Epithelial cell of esophagus (primary cell): ENCODE measurements at regions not wholly inside any gene's neighbourhood (a gene's known extent, or its start where the extent isn't known, plus 50 kb on each side); places are given as distances from the start of the nearest gene placed in this dataset.
A peak's percentile ranks its signal among the peaks of the same experiment; 100 is the strongest.

ENCODE experiments used
- DNase-seq: peaks from one replicate; pipeline ENCODE4 v3.0.0; 2010; ENCODE audit warnings: low read depth
- H3K4me3 ChIP-seq: 2 replicates; pipeline ENCODE4 v1.5.1; 2011; ENCODE audit warnings: mild to moderate bottlenecking, low read length, control low read depth
- CTCF ChIP-seq: IDR thresholded peaks from 2 replicates; pipeline ENCODE4 v1.5.1; 2011; ENCODE audit warnings: low read depth, mild to moderate bottlenecking, low read length, control low read depth, inconsistent platforms; ENCODE audit not compliant: insufficient read depth; ENCODE audit errors: missing control alignments

- H3K4me3 ChIP-seq = no peak overlapping the region
- no peak for DNase-seq
- no peak for TF ChIP-seq CTCF
Measured at GRCh38 chr13:111944171-111944583, 122.8 kb upstream of the SOX1 start.

- no peak overlapping the region for H3K4me3 ChIP-seq
- no peak for TF ChIP-seq CTCF
- DNase-seq = no peak
Measured at GRCh38 chr13:111945086-111945485, 121.9 kb upstream of the SOX1 start.

GRCh38 chr13:111946214-111946613, 120.7 kb upstream of the SOX1 start:
- no peak for DNase-seq
- no peak overlapping the region for H3K4me3 ChIP-seq
- TF ChIP-seq CTCF = no peak

GRCh38 chr13:111947026-111947810, 119.7 kb upstream of the SOX1 start:
- DNase-seq = peak; percentile 7
- TF ChIP-seq CTCF = no peak
- H3K4me3 ChIP-seq = no peak overlapping the region

- DNase-seq = no peak
- no peak overlapping the region for H3K4me3 ChIP-seq
- no peak for TF ChIP-seq CTCF
Measured at GRCh38 chr13:111947876-111948275, 119.1 kb upstream of the SOX1 start.

- no peak for DNase-seq
- no peak overlapping the region for H3K4me3 ChIP-seq
- TF ChIP-seq CTCF = no peak
Measured at GRCh38 chr13:111948281-111948680, 118.7 kb upstream of the SOX1 start.

- TF ChIP-seq CTCF = no peak
- no peak overlapping the region for H3K4me3 ChIP-seq
- DNase-seq = no peak
Measured at GRCh38 chr13:111948811-111949210, 118.1 kb upstream of the SOX1 start.
